ENCODE measurements at regions not wholly inside any gene's neighbourhood (a gene's known extent, or its start where the extent isn't known, plus 50 kb on each side); places are given as distances from the start of the nearest gene placed in this dataset.
"Not testable (repeated sequence)": the region's sequence is repeated elsewhere in the genome, so short reads cannot be mapped to it uniquely, and the experiment has no call there.

DNA sequence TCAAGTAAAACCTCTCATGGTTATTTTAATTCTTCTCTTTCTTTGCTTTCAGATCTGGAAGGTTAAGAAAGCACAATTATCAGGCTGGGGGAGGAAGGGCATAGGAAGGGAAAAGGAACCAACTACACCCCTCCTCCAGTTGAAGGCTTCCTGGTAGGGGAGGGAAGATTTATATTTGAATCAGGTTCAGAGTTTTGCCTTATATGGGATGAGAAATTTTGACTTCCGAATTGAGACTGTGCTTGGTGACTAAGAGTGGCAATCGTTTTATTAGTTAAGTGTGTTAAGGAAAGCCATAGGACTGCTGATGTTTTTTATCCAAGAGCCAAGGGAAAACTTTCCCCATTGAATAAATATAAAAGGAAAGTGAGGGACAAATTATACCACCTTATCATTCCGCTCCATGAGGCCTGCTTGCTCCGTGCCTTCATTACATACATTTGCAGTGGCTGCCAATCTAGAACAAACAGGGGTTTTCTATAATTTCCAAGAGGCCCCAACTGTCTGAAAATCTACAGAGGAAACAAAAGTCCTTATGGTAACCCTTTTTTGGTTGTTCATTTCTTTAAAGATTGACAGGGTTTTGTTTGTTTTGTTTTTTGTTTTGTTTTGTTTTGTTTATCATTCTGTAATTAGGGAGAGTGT, 115.7 kb upstream of the EPB41L4A start:
- no peak for FAIRE-seq

- FAIRE-seq, result no peak
Observed at GRCh38 chr5:112535356-112535755, 116.3 kb upstream of the EPB41L4A start.

DNA sequence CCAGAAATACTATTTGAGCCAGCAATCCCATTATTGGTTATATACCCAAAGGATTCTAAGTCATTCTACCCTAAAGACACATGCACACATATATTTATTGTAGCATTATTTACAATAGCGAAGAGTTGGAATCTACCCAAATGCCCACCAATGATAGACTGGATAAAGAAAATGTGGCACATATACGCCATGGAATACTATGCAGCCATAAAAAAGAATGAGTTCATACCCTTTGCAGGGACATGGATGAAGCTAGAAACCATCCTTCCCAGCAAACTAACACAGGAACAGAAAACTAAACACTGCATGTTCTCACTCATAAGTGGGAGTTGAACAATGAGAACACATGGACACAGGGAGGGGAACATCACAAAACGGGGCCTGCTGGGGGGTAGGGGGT, 125.5 kb upstream of the EPB41L4A start:
- not testable (repeated sequence) for FAIRE-seq

GRCh38 chr5:112546946-112547592, 128.0 kb upstream of the EPB41L4A start:
- FAIRE-seq, result no peak

- no peak for FAIRE-seq
Observed at GRCh38 chr5:112548246-112548881, 129.3 kb upstream of the EPB41L4A start.

DNA sequence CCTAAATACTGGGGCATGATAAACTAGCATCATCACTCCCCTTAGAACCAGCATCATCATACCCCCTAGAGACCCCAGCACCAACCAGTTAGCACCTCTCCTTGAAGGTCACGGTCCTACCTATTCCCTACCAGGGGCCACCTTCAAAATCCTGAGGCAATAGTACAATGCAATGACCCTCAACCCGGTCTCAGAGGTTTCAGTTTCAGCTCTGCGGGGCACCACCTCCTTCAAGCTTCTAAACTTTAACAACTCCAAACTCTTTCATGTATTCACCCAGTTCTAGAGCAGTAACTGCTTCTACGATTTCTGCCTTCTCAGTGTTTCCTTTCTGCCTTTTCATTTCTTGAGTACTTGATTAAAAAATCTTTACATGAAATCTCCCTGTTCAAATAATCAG, 130.1 kb upstream of the EPB41L4A start:
- FAIRE-seq, result no peak

GRCh38 chr5:112549605-112550166, 130.6 kb upstream of the EPB41L4A start:
- FAIRE-seq, result no peak

DNA sequence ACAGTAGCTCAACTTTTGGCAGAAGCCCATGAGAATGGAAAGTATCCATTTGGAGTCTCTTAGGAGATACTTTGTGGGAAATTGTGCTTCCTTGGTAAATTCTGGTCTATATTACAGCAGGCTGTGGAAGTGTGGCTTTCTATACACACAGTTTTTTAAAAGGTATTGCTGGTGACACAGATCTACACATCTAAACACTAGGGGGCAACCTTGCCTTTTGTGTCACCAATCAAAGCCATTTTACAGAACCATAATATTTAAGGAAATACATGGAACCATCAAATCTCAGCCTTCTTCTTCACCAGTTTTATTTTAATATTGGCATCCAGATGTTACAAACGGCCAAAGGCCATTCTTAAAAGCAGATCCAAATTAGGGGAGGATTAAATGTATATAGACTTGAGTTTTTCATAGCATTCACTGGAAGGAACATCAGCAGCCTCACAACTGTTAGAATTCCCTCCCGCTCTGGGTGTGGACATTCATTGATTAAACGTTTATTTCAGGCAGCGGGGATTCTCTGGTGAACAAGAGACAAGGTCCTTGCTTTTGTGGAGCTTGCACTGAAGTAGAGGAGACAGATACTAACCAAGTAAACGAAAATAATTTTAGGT, 132.4 kb upstream of the EPB41L4A start:
- FAIRE-seq, result peak; percentile 98

GRCh38 chr5:112552216-112552615, 133.1 kb upstream of the EPB41L4A start:
- FAIRE-seq, result no peak

- FAIRE-seq, result no peak
Observed at GRCh38 chr5:112552791-112553190, 133.7 kb upstream of the EPB41L4A start.

GRCh38 chr5:112554101-112554977, 135.3 kb upstream of the EPB41L4A start:
- FAIRE-seq, result no peak

DNA sequence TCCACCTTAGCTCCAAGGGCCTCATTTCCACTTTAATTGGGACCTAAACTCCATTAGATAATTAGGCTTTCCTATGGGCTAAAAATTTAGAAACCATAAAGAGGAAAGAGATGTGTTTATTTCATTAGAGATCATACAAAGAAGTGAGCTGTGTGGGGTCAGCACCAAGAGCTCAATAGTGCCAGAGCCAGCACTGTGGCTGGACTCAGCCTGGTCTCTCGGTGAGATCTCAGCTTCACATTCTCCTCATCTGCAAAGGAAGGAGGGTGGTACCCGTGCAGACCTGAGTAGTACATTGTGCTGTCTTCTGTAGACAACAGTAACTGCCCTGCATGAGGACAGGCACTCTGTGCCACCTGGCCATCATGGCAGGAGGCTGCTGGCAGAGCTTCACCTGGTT, 136.1 kb upstream of the EPB41L4A start:
- FAIRE-seq, result no peak

GRCh38 chr5:112555691-112556090, 136.6 kb upstream of the EPB41L4A start:
- no peak for FAIRE-seq

DNA sequence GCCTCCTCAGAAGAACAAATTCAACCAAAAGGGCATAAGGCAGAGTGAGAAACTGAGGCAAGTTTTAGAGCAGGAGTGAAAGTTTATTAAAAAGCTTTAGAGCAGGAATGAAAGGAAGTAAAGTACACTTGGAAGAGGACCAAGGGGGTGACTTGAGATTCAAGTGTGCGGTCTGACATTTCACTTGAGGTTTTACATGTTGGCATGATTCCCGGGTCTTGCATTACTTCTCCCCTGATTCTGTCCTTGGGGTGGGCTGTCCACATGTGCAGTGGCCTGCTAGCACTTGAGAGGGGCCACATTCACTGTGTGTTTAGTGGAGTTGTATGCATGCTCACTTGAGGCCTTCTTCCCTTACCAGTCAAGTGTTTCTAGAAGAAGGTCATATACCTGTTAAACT, 140.4 kb upstream of the EPB41L4A start:
- FAIRE-seq, result not testable (repeated sequence)

DNA sequence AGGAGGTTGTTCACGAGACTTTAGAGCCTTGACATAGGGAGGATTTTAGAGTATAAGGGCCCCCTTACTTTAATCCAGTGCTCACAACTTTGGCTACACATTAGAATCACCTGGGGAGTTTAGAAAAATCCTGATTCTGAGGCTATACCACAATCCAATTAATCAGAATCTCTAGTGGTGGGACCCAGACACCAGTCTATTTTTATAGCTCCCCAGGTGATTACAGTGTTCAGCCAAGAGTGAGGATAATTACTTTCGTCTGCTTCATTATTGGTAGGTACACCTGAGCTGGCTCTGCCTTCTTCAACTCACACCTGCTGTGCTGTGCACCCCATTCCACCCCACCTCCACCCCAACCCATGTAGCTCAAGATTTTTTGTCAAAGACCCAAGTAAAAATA, 141.3 kb upstream of the EPB41L4A start:
- no peak for FAIRE-seq

- no peak for FAIRE-seq
Observed at GRCh38 chr5:112563169-112563826, 144.2 kb upstream of the EPB41L4A start.

DNA sequence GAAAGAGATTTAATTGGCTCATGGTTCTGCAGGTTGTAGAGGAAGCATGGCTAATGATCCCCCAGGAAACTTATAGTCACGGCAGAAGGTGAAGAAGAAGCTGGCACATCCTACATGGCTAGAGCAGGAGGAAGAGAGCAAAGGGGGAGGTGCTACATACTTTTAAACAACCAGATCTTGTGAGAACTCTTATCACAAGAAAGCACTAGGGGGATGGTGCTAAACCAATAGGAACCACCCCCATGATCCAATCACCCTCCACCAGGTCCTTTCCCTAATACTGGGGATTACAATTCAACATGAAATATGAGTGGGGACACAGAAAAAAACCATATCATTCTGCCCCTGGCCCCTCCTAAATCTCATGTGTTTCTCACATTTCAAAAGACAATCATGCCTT, 147.2 kb upstream of the EPB41L4A start:
- no peak for FAIRE-seq

DNA sequence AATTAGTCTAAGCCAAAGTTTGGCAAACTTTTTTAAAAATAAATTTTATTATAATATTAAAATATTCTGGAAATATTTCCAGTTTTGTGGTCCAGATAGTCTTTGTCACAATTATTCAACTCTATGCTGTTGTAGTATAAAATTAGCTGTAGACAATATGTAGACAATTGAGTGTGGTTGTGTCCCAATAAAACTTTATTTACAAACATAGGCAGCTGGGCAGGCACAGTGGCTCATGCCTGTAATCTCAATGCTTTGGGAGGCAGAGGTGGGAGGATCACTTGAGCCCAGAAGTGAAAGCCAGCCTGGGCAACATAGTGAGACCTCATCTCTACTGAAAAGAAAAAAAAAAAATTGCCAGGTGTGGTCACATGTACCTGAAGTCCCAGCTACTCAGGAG, 150.5 kb upstream of the EPB41L4A start:
- no peak for FAIRE-seq

DNA sequence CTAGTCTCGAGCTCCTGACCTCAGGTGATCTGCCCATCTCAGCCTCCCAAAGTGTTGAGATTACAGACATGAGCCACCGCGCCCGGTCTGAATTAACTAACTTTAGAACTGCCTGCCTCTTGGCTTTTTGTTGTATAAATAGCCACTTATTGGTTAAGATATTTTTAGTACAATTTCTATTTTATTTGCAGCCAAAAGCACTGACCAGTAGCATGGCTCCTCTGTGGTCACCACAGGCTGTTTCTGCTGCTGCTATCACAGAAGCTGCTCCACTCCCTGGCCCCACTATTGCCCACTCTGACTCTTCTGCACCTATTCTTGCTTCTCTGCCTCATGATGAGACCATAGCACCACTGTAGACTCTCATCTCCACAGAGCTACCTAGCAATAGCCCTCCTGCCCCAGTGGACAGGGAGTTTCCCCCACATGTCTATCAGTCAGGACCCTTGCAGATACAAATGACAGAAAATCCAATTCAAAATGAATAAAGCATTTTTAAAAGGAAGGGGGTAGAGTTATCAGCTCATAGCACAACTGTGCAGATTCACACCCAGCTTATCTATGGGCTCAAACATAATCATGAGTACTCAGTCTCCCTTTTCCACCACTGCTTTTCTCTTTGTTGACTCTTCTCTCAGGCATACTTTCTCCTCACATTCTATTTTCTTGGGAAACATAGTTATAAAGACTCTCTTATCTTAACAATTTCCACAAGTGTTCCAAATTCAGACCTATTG, 151.8 kb upstream of the EPB41L4A start:
- no peak for FAIRE-seq

GRCh38 chr5:112573441-112573840, 154.4 kb upstream of the EPB41L4A start:
- FAIRE-seq, result no peak

DNA sequence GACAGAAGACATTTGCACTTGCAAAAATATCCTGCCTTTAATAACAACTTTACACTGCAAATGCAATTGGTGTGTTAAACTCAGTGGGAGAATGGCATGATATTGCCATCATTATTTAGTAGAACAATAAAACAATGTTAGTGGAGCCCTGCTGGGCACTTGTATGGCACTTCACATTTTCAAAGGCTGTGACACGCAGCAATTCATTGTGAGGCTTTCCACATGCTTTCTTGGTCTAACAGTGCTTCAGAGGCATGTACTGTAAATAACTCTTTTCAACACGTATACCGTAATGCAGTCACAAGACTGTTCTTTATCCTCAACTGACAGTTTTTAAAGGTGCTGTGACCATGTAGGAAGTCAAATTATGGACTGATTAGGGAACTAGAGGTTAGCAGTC, 155.5 kb upstream of the EPB41L4A start:
- FAIRE-seq, result no peak

All from islet of Langerhans (tissue), 1 donor.